ENCODE measurements at regions not wholly inside any gene's neighbourhood (a gene's known extent, or its start where the extent isn't known, plus 50 kb on each side); places are given as distances from the start of the nearest gene placed in this dataset.

DNA sequence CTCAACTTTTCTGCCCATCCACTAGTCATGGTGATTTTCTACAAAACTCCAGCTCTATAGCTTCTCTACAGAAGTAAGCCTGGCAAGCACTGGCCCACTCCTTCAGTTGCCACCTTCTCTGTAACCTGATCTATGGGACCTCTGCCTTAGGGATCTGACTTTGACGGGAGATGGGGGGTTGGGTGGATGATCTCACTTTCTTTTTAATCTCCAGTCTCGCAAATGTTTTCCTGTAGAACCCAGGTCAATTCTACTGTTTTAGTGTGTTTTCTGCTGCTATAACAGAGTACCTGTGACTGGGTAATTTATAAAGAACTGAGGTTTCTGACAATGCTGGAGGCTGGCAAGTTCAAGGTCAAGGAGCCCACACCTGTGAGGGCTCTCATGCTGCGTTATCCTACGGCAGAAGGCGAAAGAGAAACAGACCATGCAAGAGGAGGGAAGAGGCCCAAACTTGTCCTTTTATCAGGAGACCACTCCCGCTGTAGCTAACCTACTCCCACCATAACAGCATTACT is 189.9 kb upstream of the THRB start:
- no peak overlapping the region for H3K4me3 Mint-ChIP-seq (ENCODE audit: unreplicated experiment)
- H3K36me3 ChIP-seq (ENCODE audit: control insufficient read depth, insufficient read depth, low read length) = no peaks in the 10 kb centered on the region
- BruUV-seq (replicated peaks) = no TSS peak
- no peaks in the 10 kb centered on the region for H3K9me3 Mint-ChIP-seq (ENCODE audit: unreplicated experiment)
- no peaks in the 10 kb centered on the region for H3K4me1 Mint-ChIP-seq (ENCODE audit: low read depth, unreplicated experiment)
- H3K27me3 Mint-ChIP-seq (ENCODE audit: insufficient read depth, unreplicated experiment) = no peaks in the 10 kb centered on the region
- H3K4me1 ChIP-seq = 0 out of 2 replicates have a peak, but pooled peaks cover 3% of the 10 kb centered on the region
- no peaks in the 10 kb centered on the region for H3K27me3 ChIP-seq (replicated peaks; ENCODE audit: control insufficient read depth, insufficient read depth, low read length)
- H3K9me3 ChIP-seq = no peaks in the 10 kb centered on the region
- POLR2A ChIA-PET = no interaction called here
- CTCF ChIA-PET = interaction anchor here (0.6 to 1.6 kb wide), 2 partner anchors 8 to 164 kb away, joined by 3 to 5 read pairs; no protein-coding TSS in a partner anchor
- H3K36me3 Mint-ChIP-seq (ENCODE audit: insufficient read depth, unreplicated experiment) = no peaks in the 10 kb centered on the region
- TF ChIP-seq, protein P1, sequence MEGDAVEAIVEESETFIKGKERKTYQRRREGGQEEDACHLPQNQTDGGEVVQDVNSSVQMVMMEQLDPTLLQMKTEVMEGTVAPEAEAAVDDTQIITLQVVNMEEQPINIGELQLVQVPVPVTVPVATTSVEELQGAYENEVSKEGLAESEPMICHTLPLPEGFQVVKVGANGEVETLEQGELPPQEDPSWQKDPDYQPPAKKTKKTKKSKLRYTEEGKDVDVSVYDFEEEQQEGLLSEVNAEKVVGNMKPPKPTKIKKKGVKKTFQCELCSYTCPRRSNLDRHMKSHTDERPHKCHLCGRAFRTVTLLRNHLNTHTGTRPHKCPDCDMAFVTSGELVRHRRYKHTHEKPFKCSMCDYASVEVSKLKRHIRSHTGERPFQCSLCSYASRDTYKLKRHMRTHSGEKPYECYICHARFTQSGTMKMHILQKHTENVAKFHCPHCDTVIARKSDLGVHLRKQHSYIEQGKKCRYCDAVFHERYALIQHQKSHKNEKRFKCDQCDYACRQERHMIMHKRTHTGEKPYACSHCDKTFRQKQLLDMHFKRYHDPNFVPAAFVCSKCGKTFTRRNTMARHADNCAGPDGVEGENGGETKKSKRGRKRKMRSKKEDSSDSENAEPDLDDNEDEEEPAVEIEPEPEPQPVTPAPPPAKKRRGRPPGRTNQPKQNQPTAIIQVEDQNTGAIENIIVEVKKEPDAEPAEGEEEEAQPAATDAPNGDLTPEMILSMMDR (IDR thresholded peaks at IDR 0.05; ENCODE audit: insufficient read depth in 1 of 2, low read depth in 1 of 2, low read length in 1 of 2, severe bottlenecking in 1 of 2, unreplicated experiment in 1 of 2) = no peak
- no peak for DNase-seq
- no peak overlapping the region for H3K27ac Mint-ChIP-seq (ENCODE audit: unreplicated experiment)
- intact Hi-C loops (cut with micrococcal nuclease; ENCODE audit: unreplicated experiment) = loop anchor here (5.0 to 10.0 kb wide), 2 partner anchors 162 to 450 kb away; no protein-coding TSS in a partner anchor
- H3K4me3 ChIP-seq (ENCODE audit: low read depth, low read length) = no peak overlapping the region

DNA sequence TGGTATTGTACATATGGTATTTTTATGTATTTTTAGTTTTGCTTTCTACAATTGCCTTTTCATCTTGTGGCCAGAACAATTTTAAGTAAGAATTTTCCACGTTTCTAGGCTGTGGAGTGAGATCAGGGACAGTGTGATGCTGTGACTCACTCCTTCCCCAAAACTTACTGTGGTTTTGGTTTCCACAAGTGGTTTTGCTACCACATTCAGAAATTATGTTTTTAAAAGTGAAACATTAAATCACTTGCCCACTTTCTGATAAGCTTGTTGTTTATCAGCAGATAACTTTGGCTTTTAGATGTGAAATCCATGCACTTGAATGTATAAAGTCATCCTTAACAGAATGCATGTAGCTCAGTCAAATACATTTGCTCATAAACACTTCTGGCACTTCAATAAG is 192.2 kb upstream of the THRB start:
- POLR2A ChIA-PET = no interaction called here
- H3K36me3 ChIP-seq (ENCODE audit: control insufficient read depth, insufficient read depth, low read length) = no peaks in the 10 kb centered on the region
- no TSS peak for BruUV-seq (replicated peaks)
- no peaks in the 10 kb centered on the region for H3K9me3 ChIP-seq
- H3K4me1 Mint-ChIP-seq (ENCODE audit: low read depth, unreplicated experiment) = no peaks in the 10 kb centered on the region
- no peaks in the 10 kb centered on the region for H3K9me3 Mint-ChIP-seq (ENCODE audit: unreplicated experiment)
- TF ChIP-seq, protein P1 (IDR thresholded peaks at IDR 0.05; ENCODE audit: insufficient read depth in 1 of 2, low read depth in 1 of 2, low read length in 1 of 2, severe bottlenecking in 1 of 2, unreplicated experiment in 1 of 2) = no peak
- intact Hi-C loops (cut with micrococcal nuclease; ENCODE audit: unreplicated experiment) = loop anchor here (10.0 kb wide), 1 partner anchor 452 kb away; no protein-coding TSS in a partner anchor
- no peaks in the 10 kb centered on the region for H3K36me3 Mint-ChIP-seq (ENCODE audit: insufficient read depth, unreplicated experiment)
- H3K27me3 Mint-ChIP-seq (ENCODE audit: insufficient read depth, unreplicated experiment) = no peaks in the 10 kb centered on the region
- H3K4me1 ChIP-seq = 0 out of 2 replicates have a peak, but pooled peaks cover 3% of the 10 kb centered on the region
- DNase-seq = no peak
- no peak overlapping the region for H3K4me3 ChIP-seq (ENCODE audit: low read depth, low read length)
- no peaks in the 10 kb centered on the region for H3K27me3 ChIP-seq (replicated peaks; ENCODE audit: control insufficient read depth, insufficient read depth, low read length)
- CTCF ChIA-PET = no interaction called here
- H3K27ac Mint-ChIP-seq (ENCODE audit: unreplicated experiment) = no peak overlapping the region
- H3K4me3 Mint-ChIP-seq (ENCODE audit: unreplicated experiment) = no peak overlapping the region

DNA sequence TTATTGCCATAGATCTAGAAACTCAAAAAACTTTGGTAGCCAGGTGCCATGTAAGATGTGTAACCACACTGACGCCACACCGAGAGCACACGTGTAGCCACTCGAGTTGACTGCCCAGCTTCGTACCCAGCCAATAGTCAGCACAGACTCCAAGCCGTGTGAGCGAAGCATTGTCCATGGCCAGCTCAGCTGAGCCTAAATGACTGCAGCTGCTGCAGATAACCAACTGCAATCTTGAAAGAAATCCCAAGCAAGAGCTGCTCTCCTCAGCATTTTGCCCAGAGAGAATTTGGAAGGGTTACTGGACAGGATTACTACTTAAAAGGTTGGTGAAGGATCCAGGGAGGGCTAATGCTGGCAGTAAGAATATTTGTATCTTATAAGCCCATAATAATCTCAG is 193.0 kb upstream of the THRB start:
- no peaks in the 10 kb centered on the region for H3K4me1 Mint-ChIP-seq (ENCODE audit: low read depth, unreplicated experiment)
- H3K9me3 Mint-ChIP-seq (ENCODE audit: unreplicated experiment) = no peaks in the 10 kb centered on the region
- POLR2A ChIA-PET = no interaction called here
- no peak overlapping the region for H3K4me3 Mint-ChIP-seq (ENCODE audit: unreplicated experiment)
- BruUV-seq (replicated peaks) = no TSS peak
- Histone ChIP-seq H3K36me3 (ENCODE audit: control insufficient read depth, insufficient read depth, low read length) (no peaks in the 10 kb centered on the region), H3K4me1 (0 out of 2 replicates have a peak, but pooled peaks cover 3% of the 10 kb centered on the region), H3K4me3 (ENCODE audit: low read depth, low read length) (no peak overlapping the region), H3K27me3 (replicated peaks; ENCODE audit: control insufficient read depth, insufficient read depth, low read length) (no peaks in the 10 kb centered on the region), H3K9me3 (no peaks in the 10 kb centered on the region)
- intact Hi-C loops (cut with micrococcal nuclease; ENCODE audit: unreplicated experiment) = loop anchor here (10.0 kb wide), 1 partner anchor 453 kb away; no protein-coding TSS in a partner anchor
- H3K27me3 Mint-ChIP-seq (ENCODE audit: insufficient read depth, unreplicated experiment) = no peaks in the 10 kb centered on the region
- CTCF ChIA-PET = no interaction called here
- DNase-seq = no peak
- no peak overlapping the region for H3K27ac Mint-ChIP-seq (ENCODE audit: unreplicated experiment)
- no peaks in the 10 kb centered on the region for H3K36me3 Mint-ChIP-seq (ENCODE audit: insufficient read depth, unreplicated experiment)
- TF ChIP-seq, protein P1 (IDR thresholded peaks at IDR 0.05; ENCODE audit: insufficient read depth in 1 of 2, low read depth in 1 of 2, low read length in 1 of 2, severe bottlenecking in 1 of 2, unreplicated experiment in 1 of 2) = no peak

Measured in Caco-2 (cell line).